Mesothelial cell of epicardium (in vitro differentiated cells): ENCODE measurements at regions not wholly inside any gene's neighbourhood (a gene's known extent, or its start where the extent isn't known, plus 50 kb on each side); places are given as distances from the start of the nearest gene placed in this dataset.

Experiments used
- DNase-seq, 2 experiments: peaks; one replicate each; pipeline ENCODE4 v3.0.0; 2021; ENCODE audit warnings: low spot score in 2 of 2; ENCODE audit not compliant: unreplicated experiment in 2 of 2
- H3K27ac Mint-ChIP-seq: 2 replicates; pipeline ENCODE4 v1.8.0; 2021; ENCODE audit warnings: mixed read lengths
- H3K27me3 Mint-ChIP-seq: 2 replicates; pipeline ENCODE4 v1.8.0; 2021; ENCODE audit warnings: low read depth, mixed read lengths
- H3K36me3 Mint-ChIP-seq: 2 replicates; pipeline ENCODE4 v1.8.0; 2021; ENCODE audit warnings: mixed read lengths
- H3K4me1 Mint-ChIP-seq: 2 replicates; pipeline ENCODE4 v1.8.0; 2021; ENCODE audit warnings: mixed read lengths
- H3K4me3 Mint-ChIP-seq: 2 replicates; pipeline ENCODE4 v1.8.0; 2021; ENCODE audit warnings: mild to moderate bottlenecking, moderate library complexity, mixed read lengths
- H3K9me3 Mint-ChIP-seq: 2 replicates; pipeline ENCODE4 v1.8.0; 2021; ENCODE audit warnings: mixed read lengths
- TF ChIP-seq, protein P1 (sequence below): fragments of 200-600 bp; sonication (generic); IDR thresholded peaks from one replicate; pipeline ENCODE4 v1.5.0; 2021; ENCODE audit warnings: antibody characterized with exemption; ENCODE audit not compliant: unreplicated experiment

DNA sequence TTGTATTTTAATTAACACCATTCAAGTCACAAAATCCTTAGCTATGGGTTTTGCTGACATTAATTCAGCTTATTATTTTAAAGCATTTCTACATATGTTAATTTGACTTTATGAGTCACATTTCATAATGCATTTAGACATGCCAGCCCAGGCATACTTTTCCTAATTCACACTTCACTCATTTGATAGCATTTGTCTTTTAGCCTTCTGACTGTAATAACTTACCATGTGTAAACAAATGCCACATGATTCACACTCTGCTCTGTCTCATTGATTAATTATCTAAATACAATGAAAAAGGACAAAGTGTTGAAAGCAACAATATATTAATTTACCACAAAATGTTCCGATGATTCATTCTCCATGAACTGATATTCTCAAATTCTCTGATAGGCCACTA lies 927.8 kb upstream of the EPHA6 start:
- no peak overlapping the region for H3K4me3 Mint-ChIP-seq
- DNase-seq = no peak
- H3K27ac Mint-ChIP-seq = no peak overlapping the region
- H3K9me3 Mint-ChIP-seq = no peaks in the 10 kb centered on the region
- H3K4me1 Mint-ChIP-seq = no peaks in the 10 kb centered on the region
- TF ChIP-seq, protein P1, sequence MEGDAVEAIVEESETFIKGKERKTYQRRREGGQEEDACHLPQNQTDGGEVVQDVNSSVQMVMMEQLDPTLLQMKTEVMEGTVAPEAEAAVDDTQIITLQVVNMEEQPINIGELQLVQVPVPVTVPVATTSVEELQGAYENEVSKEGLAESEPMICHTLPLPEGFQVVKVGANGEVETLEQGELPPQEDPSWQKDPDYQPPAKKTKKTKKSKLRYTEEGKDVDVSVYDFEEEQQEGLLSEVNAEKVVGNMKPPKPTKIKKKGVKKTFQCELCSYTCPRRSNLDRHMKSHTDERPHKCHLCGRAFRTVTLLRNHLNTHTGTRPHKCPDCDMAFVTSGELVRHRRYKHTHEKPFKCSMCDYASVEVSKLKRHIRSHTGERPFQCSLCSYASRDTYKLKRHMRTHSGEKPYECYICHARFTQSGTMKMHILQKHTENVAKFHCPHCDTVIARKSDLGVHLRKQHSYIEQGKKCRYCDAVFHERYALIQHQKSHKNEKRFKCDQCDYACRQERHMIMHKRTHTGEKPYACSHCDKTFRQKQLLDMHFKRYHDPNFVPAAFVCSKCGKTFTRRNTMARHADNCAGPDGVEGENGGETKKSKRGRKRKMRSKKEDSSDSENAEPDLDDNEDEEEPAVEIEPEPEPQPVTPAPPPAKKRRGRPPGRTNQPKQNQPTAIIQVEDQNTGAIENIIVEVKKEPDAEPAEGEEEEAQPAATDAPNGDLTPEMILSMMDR = no peak
- no peaks in the 10 kb centered on the region for H3K36me3 Mint-ChIP-seq
- no peaks in the 10 kb centered on the region for H3K27me3 Mint-ChIP-seq

DNA sequence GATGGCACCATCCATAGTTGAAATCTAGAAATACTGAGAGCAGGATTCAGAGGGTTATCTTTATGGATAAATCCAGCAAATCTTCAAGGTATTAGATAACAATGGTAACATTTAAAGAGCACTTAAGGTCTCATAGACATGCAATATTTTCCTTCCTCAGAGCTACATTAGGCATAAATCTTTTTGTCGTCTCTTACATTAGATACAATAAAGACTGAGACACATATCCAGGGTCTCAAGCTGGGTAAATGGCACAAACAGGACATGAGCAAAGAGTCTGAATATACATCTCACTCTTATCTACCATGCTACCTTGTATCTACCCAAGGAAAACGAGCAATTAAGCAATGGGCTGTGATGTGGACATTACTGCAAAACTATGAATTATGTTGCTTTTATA lies 927.3 kb upstream of the EPHA6 start:
- Mint-ChIP-seq H3K9me3 (no peaks in the 10 kb centered on the region), H3K36me3 (no peaks in the 10 kb centered on the region), H3K4me1 (no peaks in the 10 kb centered on the region), H3K4me3 (no peak overlapping the region), H3K27me3 (no peaks in the 10 kb centered on the region), H3K27ac (no peak overlapping the region)
- TF ChIP-seq, protein P1 = no peak
- no peak for DNase-seq

DNA sequence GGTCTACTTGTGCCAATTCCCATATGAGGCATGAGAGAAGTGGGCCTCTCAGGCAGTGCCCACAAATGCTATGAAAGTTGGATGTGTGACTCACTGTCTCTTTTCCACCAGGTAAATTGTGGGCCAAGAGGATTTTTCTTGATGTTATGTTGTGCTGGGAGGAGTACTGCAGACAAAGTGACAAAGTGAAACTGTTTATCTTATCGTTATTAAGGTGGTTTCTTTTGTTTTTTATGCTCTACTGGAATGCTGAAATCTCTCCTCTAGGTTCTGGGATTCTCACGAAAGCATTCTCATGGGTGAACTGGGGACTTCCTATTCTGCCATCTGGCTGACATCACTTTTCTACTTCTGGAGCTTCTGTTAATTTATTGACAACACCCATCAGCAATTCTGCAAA lies 919.6 kb upstream of the EPHA6 start:
- peaks cover 15% of the 10 kb centered on the region for H3K9me3 Mint-ChIP-seq
- no peaks in the 10 kb centered on the region for H3K4me1 Mint-ChIP-seq
- no peak overlapping the region for H3K4me3 Mint-ChIP-seq
- DNase-seq = no peak
- TF ChIP-seq, protein P1 = no peak
- peaks cover 4% of the 10 kb centered on the region for H3K36me3 Mint-ChIP-seq
- H3K27ac Mint-ChIP-seq = no peak overlapping the region
- no peaks in the 10 kb centered on the region for H3K27me3 Mint-ChIP-seq

DNA sequence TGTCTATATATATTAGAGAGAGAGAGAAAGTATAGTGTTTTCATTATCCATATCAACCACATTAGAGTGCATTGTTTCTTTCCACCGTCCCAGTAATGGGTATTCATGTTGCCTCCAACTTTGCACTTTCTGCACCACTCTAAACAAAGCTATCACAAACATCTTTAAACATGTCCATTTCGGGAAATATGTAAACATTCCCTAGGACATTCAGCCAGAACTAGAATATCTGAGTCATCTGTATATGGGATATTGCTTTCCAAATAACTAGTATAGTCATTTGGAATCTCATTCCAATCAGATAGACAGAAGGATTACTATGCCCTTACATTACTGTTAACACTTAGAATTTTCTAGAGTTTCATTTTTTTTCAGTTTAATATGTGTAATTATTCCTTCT lies 914.9 kb upstream of the EPHA6 start:
- TF ChIP-seq, protein P1 = no peak
- no peak for DNase-seq
- no peak overlapping the region for H3K27ac Mint-ChIP-seq
- H3K4me1 Mint-ChIP-seq = no peaks in the 10 kb centered on the region
- H3K27me3 Mint-ChIP-seq = no peaks in the 10 kb centered on the region
- no peaks in the 10 kb centered on the region for H3K9me3 Mint-ChIP-seq
- H3K36me3 Mint-ChIP-seq = no peaks in the 10 kb centered on the region
- no peak overlapping the region for H3K4me3 Mint-ChIP-seq

DNA sequence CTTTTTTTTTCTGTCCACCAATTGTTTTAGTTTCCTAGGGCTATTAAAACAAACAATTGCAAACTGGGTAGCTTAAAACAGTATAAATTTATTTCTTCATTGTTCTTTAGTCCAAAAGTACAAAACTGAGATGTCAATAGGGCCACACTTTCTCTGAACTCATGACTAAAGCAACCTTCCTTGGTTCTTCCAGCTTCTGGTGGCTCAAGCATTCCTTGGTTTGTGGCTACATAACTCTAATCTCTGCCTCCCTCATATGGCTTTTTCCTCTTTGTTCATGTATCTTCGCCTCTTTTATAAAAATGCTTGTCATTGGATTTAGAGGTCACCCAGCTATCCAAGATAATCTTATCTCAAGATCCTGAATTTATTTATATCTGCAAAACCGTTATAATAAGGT lies 914.5 kb upstream of the EPHA6 start:
- TF ChIP-seq, protein P1 = no peak
- Mint-ChIP-seq H3K4me1 (no peaks in the 10 kb centered on the region), H3K9me3 (no peaks in the 10 kb centered on the region), H3K36me3 (no peaks in the 10 kb centered on the region), H3K4me3 (no peak overlapping the region), H3K27ac (no peak overlapping the region), H3K27me3 (no peaks in the 10 kb centered on the region)
- DNase-seq = no peak

DNA sequence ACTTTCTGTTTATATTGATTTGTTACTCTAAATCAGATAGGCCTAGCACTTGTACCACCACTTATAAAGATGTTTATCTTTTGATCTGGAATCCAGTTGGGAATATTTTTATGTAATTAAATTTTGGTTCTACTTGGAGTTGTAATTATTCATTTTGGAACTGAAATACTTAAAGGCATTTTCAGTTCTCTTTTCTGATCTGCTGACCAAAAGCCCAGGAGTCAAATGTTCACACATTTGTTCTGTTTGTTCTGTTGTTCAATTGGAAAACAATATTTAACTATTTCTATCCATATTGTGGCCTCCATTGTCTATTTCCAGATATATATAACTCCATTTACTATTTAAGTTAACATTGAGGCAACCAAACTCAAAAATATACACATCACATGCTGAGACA lies 912.4 kb upstream of the EPHA6 start:
- TF ChIP-seq, protein P1 = no peak
- H3K4me1 Mint-ChIP-seq = no peaks in the 10 kb centered on the region
- no peak for DNase-seq
- peaks cover 1% of the 10 kb centered on the region for H3K9me3 Mint-ChIP-seq
- H3K36me3 Mint-ChIP-seq = no peaks in the 10 kb centered on the region
- no peak overlapping the region for H3K4me3 Mint-ChIP-seq
- H3K27me3 Mint-ChIP-seq = no peaks in the 10 kb centered on the region
- H3K27ac Mint-ChIP-seq = no peak overlapping the region
